Gastrocnemius medialis (tissue), 4 donors: ENCODE measurements at regions not wholly inside any gene's neighbourhood (a gene's known extent, or its start where the extent isn't known, plus 50 kb on each side); places are given as distances from the start of the nearest gene placed in this dataset.
A peak's percentile ranks its signal among the peaks of the same experiment; 100 is the strongest.

Experiments
- ATAC-seq, 2 donors: fragments of 150-250 bp; one replicate each; pipeline ENCODE4 v1.9.1; 2016
- DNase-seq, 2 donors: peaks; one replicate each; pipeline ENCODE4 v3.0.0-alpha.2; 2019
- H3K27ac ChIP-seq, 4 donors: fragments of 200-600 bp; sonication (generic); 1 replicate in 1 of 4; 2 replicates in 3 of 4; pipeline ENCODE4 v1.5.1; 2016 to 2018; ENCODE audit warnings: mild to moderate bottlenecking in 2 of 4, moderate library complexity in 1 of 4
- H3K27me3 ChIP-seq, 3 donors: fragments of 200-600 bp; sonication (generic) in 2 of 3; 1 replicate in 1 of 3; 2 replicates in 2 of 3; pipeline versions ENCODE4 v1.5.1 to v1.6.0; 2016 to 2019; ENCODE audit warnings: mild to moderate bottlenecking in 1 of 3, moderate library complexity in 1 of 3
- H3K36me3 ChIP-seq, 2 donors: fragments of 200-600 bp; sonication (generic) in 1 of 2; one replicate each; pipeline ENCODE4 v1.5.1; 2017 to 2018
- H3K4me1 ChIP-seq, 2 donors: fragments of 200-600 bp; sonication (generic) in 1 of 2; one replicate each; pipeline ENCODE4 v1.5.1; 2016 to 2017; ENCODE audit warnings: mild to moderate bottlenecking in 2 of 2
- H3K4me3 ChIP-seq, 4 donors: fragments of 200-600 bp; sonication (generic) in 3 of 4; 1 replicate in 1 of 4; 2 replicates in 3 of 4; pipeline ENCODE4 v1.5.1; 2016 to 2019; ENCODE audit warnings: mild to moderate bottlenecking in 2 of 4
- H3K9me3 ChIP-seq, 3 donors: fragments of 200-600 bp; sonication (generic) in 2 of 3; 1 replicate in 1 of 3; 2 replicates in 2 of 3; pipeline ENCODE4 v1.5.1; 2016 to 2019
- POLR2A ChIP-seq, 2 donors: fragments of 450-650 bp; IDR thresholded peaks; one replicate each; pipeline ENCODE4 v1.6.1; 2017; ENCODE audit warnings: antibody characterized with exemption in 2 of 2, mild to moderate bottlenecking in 2 of 2, moderate library complexity in 2 of 2
- in situ Hi-C, 4 donors: fragments of 200-750 bp; cut with MboI; loops; one replicate each; pipeline versions ENCODE4 v1.15.0 to v1.8.0; 2017; ENCODE audit warnings: low sequenced_read_pairs in 4 of 4
- intact Hi-C: fragments of 100-400 bp; cut with DNase I; formaldehyde crosslinking; loops from one replicate; pipeline ENCODE4 v1.15.1; 2023; ENCODE audit warnings: low total_unique reads
- TF ChIP-seq, protein P1 (sequence below), 5 experiments: fragments of 450-650 bp in 3 of 5; fragments of 200-600 bp in 2 of 5; sonication (generic) in 2 of 5; IDR thresholded peaks in 4 of 5; conservative IDR thresholded peaks in 1 of 5; 1 replicate in 4 of 5; 2 replicates in 1 of 5; pipeline ENCODE4 v1.5.1; 2016 to 2019; ENCODE audit warnings: antibody characterized with exemption in 5 of 5, mild to moderate bottlenecking in 3 of 5, moderate library complexity in 3 of 5

GRCh38 chr17:65389949-65390348 lies 171.5 kb downstream of the AXIN2 start:
- TF ChIP-seq, protein P1, sequence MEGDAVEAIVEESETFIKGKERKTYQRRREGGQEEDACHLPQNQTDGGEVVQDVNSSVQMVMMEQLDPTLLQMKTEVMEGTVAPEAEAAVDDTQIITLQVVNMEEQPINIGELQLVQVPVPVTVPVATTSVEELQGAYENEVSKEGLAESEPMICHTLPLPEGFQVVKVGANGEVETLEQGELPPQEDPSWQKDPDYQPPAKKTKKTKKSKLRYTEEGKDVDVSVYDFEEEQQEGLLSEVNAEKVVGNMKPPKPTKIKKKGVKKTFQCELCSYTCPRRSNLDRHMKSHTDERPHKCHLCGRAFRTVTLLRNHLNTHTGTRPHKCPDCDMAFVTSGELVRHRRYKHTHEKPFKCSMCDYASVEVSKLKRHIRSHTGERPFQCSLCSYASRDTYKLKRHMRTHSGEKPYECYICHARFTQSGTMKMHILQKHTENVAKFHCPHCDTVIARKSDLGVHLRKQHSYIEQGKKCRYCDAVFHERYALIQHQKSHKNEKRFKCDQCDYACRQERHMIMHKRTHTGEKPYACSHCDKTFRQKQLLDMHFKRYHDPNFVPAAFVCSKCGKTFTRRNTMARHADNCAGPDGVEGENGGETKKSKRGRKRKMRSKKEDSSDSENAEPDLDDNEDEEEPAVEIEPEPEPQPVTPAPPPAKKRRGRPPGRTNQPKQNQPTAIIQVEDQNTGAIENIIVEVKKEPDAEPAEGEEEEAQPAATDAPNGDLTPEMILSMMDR (IDR thresholded peaks at IDR 0.05 in 4 of 5, conservative IDR thresholded peaks at IDR 0.05 in 1 of 5): no peak
- TF ChIP-seq POLR2A (IDR thresholded peaks at IDR 0.05): no peak
- peak; percentile 21 to 58 for ATAC-seq
- Histone ChIP-seq H3K4me1 (peaks cover 15 to 31% of the 10 kb centered on the region in 2 donors), H3K9me3 (no peaks in the 10 kb centered on the region), H3K27me3 (no peaks in the 10 kb centered on the region), H3K36me3 (no peaks in the 10 kb centered on the region), H3K27ac (peak overlapping the region; percentile 79 to 85 (median 82)), H3K4me3 (no peak overlapping the region)
- intact Hi-C loops (loop anchor here (5.0 kb wide), 1 partner anchor 72 kb away; no protein-coding TSS in a partner anchor), in situ Hi-C loops (no loop called here)
- no peak for DNase-seq

DNA sequence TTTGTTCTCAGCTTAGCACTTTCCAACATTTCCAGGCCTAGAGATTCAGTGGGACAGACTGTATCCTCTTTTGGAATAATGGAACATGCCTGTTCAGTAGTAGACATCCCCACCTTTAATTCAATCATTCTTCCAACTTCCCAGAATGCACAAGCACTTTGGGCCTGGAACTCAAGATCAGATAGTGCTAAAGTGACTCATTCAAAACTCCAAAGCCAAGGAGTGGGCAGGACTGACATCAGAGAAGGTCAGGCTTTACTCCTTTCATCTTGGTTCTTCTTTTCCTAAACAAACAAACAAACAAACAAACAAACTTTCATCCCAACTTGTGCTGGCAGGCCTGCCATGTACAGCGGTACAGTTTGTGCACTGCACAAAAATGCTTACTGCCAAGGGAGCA lies 172.0 kb downstream of the AXIN2 start:
- in situ Hi-C loops: no loop called here
- no peak overlapping the region for H3K4me3 ChIP-seq
- H3K4me1 ChIP-seq: peaks cover 14 to 26% of the 10 kb centered on the region in 2 donors
- TF ChIP-seq, protein P1 (IDR thresholded peaks at IDR 0.05 in 4 of 5, conservative IDR thresholded peaks at IDR 0.05 in 1 of 5): no peak
- TF ChIP-seq POLR2A (IDR thresholded peaks at IDR 0.05): no peak
- DNase-seq: no peak
- H3K27me3 ChIP-seq: no peaks in the 10 kb centered on the region
- H3K27ac ChIP-seq: peak overlapping the region; percentile 79 to 85 (median 82)
- intact Hi-C loops: loop anchor here (5.0 kb wide), 1 partner anchor 73 kb away; no protein-coding TSS in a partner anchor
- H3K36me3 ChIP-seq: no peaks in the 10 kb centered on the region
- ATAC-seq: peak; percentile 63 to 67
- no peaks in the 10 kb centered on the region for H3K9me3 ChIP-seq

GRCh38 chr17:65388911-65389310 lies 172.5 kb downstream of the AXIN2 start:
- intact Hi-C loops: loop anchor here (5.0 kb wide), 1 partner anchor 73 kb away; no protein-coding TSS in a partner anchor
- in situ Hi-C loops: no loop called here
- peaks cover 14 to 25% of the 10 kb centered on the region in 2 donors for H3K4me1 ChIP-seq
- H3K4me3 ChIP-seq: no peak overlapping the region
- no peak for DNase-seq
- H3K9me3 ChIP-seq: no peaks in the 10 kb centered on the region
- H3K27ac ChIP-seq: peak overlapping the region; percentile 79 to 85 (median 82)
- ATAC-seq: peak; percentile 67 to 68
- H3K27me3 ChIP-seq: no peaks in the 10 kb centered on the region
- no peaks in the 10 kb centered on the region for H3K36me3 ChIP-seq
- TF ChIP-seq POLR2A (IDR thresholded peaks at IDR 0.05): no peak
- TF ChIP-seq, protein P1 (IDR thresholded peaks at IDR 0.05 in 4 of 5, conservative IDR thresholded peaks at IDR 0.05 in 1 of 5): no peak

- ATAC-seq: peak; percentile 79 to 85
- Histone ChIP-seq H3K4me1 (peaks cover 14 to 25% of the 10 kb centered on the region in 2 donors), H3K27me3 (no peaks in the 10 kb centered on the region), H3K4me3 (no peak overlapping the region), H3K27ac (peak overlapping the region; percentile 79 to 85 (median 82)), H3K36me3 (no peaks in the 10 kb centered on the region), H3K9me3 (no peaks in the 10 kb centered on the region)
- TF ChIP-seq, protein P1 (IDR thresholded peaks at IDR 0.05 in 4 of 5, conservative IDR thresholded peaks at IDR 0.05 in 1 of 5): no peak
- peak in 1 of 2 donors; percentile 28 for TF ChIP-seq POLR2A (IDR thresholded peaks at IDR 0.05)
- in situ Hi-C loops (no loop called here), intact Hi-C loops (loop anchor here (2.0 to 5.0 kb wide), 2 partner anchors 75 to 167 kb away; no protein-coding TSS in a partner anchor)
- peak; percentile 71 to 84 for DNase-seq
Observed at GRCh38 chr17:65387322-65387721, 174.1 kb downstream of the AXIN2 start.
